HG03066 (cell line): ENCODE measurements at regions not wholly inside any gene's neighbourhood (a gene's known extent, or its start where the extent isn't known, plus 50 kb on each side); places are given as distances from the start of the nearest gene placed in this dataset.
A peak's percentile ranks its signal among the peaks of the same experiment; 100 is the strongest.

ENCODE experiments used
- ATAC-seq: cut with Tn5 transposase; IDR thresholded peaks from one replicate; pipeline ENCODE4 v1.9.1; 2021; ENCODE audit warnings: low read depth; ENCODE audit not compliant: unreplicated experiment

DNA sequence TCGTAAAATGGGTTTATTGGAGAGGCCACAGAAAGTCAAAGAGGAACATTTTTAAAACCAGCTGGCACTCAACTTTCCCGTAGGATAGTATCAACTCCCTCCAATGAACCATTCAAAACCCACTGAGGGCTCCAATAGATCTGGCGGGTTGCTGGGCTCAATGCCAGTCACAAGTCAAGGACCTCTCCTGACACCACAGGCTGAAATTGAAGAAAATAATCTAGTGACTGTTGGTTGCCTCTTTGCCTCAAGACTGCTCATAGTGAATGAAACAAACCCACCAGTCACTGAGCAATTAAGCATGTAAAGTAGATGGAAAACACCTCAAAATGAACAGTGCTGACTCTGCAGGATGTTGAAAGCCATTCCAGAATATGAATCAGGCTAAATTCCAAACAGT, 500.6 kb upstream of the AGTR1 start:
- ATAC-seq = no peak

GRCh38 chr3:148202386-148202785, 495.3 kb upstream of the AGTR1 start:
- no peak for ATAC-seq

DNA sequence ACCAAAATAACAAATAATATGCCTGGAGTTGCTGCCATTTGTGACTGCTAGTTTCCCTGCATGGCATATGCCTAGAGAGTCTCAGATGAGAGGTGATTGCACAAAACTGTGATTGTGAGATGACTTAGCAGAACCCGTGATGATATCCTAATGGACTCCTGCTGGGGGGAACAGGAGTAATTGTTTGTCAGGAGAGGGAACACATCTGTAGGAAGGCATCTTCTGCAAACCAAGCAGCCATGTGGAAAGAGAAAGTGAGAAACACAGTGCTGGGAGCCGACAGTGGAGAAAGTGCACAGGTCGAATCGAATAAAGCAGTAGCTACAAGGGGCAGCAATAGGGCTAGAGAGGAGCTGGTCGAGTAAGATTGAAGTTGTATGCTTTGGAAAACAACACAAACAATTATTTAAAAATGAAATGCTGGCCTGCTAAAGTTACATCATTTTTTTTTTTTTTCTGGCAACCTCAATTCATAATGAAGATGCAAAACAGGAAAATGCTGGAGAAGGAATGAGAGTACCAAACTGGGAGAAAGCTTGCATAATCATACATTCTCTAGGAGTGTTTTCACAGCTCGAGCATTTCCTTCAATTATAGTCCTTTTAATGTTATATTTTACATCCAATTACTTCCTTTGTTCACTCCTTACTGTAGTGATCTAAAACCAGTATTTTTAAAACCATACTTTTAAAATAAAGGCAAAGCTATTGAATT, 494.2 kb upstream of the AGTR1 start:
- no peak for ATAC-seq

DNA sequence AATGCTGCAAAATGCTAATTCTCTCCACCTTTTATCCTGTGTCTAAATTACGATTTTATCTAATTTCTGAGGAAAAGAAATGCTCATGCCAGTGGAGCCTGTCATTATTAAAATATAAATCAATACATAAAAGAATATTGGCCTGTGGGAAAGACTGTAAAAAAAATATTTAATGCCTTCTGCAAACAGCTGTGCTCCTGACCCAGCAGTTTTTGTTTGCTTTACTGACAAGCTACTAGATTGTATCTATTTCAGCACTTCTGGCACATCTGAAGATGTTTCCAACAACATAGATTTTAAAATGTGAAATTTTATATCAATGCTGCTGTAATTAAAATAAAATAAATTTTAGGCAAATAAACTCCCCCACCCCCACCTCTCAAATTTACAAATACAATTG, 493.6 kb upstream of the AGTR1 start:
- ATAC-seq = no peak

DNA sequence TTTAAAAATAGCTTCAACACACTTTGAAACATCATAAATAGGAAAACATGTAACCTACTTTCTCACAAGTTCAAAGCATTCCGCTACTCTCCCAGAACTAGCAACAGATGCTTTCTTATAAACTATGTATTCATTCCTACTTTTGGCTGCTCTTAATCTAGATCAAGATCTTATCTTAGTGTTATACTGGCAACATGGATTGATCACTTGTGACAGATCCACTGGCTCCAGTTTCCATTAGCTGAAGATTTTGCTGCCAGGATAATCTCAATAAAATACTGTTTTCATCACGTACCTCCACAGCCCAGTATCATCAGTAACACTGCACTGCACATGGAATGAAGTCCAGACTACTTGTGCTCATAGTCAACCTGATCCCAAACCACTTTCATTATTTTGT, 491.7 kb upstream of the AGTR1 start:
- ATAC-seq = no peak

- no peak for ATAC-seq
Measured at GRCh38 chr3:148206446-148206845, 491.3 kb upstream of the AGTR1 start.

DNA sequence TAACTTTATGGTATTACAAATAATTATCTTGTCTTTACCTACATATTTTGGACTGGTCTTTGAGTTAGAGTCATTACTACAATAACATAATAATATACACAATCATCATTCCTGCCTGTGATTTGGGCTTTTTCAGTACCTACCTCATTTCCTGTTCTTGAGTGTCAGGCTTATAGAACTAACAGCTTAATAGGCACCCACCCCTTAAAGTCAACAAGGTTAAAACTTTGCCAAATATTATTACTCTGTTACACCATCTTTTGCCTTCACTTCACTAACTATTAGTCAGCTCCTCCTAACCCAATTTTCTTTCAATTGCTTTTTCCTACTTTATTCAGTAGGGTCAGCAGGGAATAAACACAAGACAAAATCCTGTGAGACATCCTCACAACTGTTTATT, 488.7 kb upstream of the AGTR1 start:
- ATAC-seq = no peak

- ATAC-seq = no peak
Measured at GRCh38 chr3:148211725-148212124, 486.0 kb upstream of the AGTR1 start.

GRCh38 chr3:148214705-148215104, 483.0 kb upstream of the AGTR1 start:
- ATAC-seq = no peak

DNA sequence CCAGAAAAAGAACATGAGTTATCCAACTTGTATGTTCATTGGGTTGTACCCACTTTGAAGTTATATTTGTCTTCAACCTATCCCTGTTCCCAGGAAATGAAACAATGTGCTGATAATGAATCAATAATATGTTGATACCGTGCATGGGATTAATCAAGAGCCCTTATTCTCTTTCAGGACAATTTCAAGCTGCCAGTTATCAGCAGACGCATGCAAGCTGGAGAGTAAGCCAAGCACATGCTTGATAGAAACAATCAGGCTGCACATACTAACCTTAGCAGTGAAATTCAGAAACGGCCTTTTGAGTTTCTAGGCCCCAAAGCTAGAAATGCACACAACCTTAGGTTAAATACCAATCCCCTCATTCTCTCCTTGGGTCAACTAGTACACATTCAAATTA, 480.4 kb upstream of the AGTR1 start:
- no peak for ATAC-seq

DNA sequence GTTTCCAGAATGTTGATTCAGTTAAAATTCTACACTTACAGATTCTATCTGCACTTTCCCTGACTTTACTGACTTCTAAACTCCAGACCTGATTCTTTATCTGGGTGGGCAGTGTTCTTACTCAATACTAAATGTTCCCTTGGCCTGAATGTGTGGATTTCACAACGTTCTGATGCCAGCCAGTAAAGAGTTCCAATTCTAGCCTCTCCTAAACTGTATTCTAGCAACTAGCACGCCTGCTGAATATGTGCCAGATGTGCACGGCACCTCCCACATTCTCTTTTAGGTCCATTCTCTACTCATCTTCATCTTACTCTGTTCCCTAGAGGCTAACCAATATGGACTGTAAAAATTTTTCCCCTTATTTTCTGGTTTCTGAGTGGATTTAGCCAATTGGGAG, 479.5 kb upstream of the AGTR1 start:
- ATAC-seq = no peak

GRCh38 chr3:148219999-148220398, 477.7 kb upstream of the AGTR1 start:
- ATAC-seq = no peak

- ATAC-seq = no peak
Measured at GRCh38 chr3:148221303-148221702, 476.4 kb upstream of the AGTR1 start.

- no peak for ATAC-seq
Measured at GRCh38 chr3:148223266-148223665, 474.4 kb upstream of the AGTR1 start.

DNA sequence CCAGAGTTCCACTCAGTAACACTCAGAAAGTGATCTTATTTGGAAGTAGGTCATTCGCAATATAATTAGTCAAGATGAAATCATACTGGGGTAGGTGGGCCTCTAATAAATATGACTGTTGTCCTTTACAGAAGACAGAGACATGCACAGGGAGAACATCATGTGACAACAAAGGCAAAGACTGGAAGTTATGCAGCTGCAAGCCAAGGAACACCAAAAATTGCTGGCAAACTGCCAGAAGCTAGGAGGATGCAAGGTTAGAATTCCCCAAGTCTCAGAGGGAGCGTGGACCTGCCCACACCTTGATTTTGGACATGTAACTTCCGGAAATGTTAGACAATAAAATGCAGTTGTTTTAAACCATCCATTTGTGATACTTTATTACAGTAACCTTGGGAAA, 471.5 kb upstream of the AGTR1 start:
- ATAC-seq = no peak

DNA sequence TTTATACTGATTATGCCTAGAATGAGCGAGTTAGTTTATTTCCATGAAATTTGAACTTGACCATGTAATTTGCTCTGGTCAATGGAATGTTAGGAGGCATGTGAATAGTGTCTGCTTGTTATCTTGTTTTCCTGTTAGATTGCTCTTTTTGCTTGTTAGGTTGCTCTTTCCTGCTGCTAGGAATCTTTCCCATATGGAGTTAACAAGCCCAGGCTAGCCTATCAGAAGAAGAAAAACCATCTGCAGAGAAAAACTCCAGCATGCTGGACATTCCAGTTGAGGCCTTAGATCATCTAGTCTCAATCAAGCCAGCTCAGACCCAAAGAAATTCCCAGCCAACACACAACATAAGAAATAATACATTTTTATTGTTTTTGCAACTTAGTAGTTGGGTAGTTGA, 470.2 kb upstream of the AGTR1 start:
- no peak for ATAC-seq

GRCh38 chr3:148229107-148229506, 468.6 kb upstream of the AGTR1 start:
- ATAC-seq = peak; percentile 59

DNA sequence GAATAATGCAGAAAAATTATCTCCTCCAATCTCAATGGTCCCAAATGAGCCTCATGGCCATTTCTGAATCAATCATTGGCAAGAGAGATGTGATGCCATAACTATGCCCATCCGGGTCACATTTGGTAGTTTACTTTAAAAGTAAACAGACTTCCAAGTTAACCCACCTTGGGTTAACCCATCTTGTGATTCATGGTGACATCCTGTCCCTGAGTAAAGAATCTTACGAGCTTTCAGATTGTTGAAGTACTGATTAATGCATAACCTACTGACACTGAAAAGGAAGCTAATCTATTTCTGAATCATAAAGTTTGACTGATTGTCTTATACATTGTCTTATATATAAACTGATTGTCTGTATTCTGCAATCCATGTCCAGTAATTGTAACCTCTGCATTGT, 467.2 kb upstream of the AGTR1 start:
- no peak for ATAC-seq

DNA sequence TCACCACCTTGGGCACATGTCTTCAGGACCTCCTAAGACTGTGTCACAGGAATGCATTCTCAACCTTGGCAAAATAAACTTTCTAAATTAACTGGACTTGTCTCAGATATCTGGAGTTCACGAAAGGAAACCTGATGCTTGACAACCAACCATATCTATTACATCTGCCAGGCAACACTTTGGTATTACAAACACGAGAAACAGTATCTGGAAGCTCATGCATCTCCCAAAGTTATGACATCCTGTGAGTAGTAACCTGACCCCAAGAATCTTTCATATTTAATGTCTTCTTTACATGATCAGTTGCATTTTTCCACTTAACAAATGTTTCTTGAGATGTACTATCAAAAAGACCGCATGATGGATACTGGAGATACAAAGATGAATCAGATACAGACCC, 465.3 kb upstream of the AGTR1 start:
- ATAC-seq = no peak

DNA sequence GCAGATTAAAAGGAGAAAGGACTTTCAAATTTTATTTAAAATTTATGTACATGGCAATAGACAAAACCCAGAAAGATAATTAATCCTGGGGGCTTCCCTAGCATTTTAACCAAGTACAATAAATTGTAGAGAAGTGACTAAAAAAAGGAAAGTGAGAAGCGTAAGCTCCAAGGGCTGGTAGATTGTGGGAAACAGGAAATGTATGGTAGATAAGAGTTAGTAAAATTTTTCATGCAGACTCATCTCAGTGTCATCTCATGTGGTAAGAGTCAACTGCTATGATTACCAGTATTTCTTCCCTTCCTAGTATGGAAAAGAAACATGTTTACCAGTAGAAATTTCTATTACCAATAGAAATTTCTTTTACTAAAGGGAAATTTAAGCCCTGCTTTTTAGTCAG, 464.3 kb upstream of the AGTR1 start:
- ATAC-seq = no peak

DNA sequence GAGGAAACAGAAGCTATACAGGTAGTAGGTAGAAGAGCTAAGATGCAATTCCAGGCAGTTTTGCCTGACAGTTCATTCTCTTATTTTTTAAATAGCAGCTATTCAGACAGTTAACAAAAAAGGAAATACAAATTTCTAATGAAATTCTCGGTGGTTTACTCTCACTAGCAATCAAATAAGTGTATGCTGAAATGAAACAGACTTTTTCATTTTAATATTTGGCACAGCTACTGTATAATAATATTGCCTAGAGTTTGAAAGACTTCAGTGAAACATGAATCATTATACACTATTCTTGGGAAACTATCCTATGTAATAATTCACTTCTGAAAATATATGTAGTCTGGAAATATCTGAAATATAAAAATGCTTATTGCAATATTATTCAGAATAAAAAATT, 463.2 kb upstream of the AGTR1 start:
- ATAC-seq = no peak

GRCh38 chr3:148235566-148235965, 462.1 kb upstream of the AGTR1 start:
- ATAC-seq = no peak

- no peak for ATAC-seq
Measured at GRCh38 chr3:148238421-148238821, 459.3 kb upstream of the AGTR1 start.
